HG02571 (cell line): ENCODE measurements at regions not wholly inside any gene's neighbourhood (a gene's known extent, or its start where the extent isn't known, plus 50 kb on each side); places are given as distances from the start of the nearest gene placed in this dataset.
"Not testable (repeated sequence)": the region's sequence is repeated elsewhere in the genome, so short reads cannot be mapped to it uniquely, and the experiment has no call there.

ENCODE experiments used
- ATAC-seq: cut with Tn5 transposase; IDR thresholded peaks from one replicate; pipeline ENCODE4 v1.9.1; 2021; ENCODE audit warnings: mild to moderate bottlenecking, moderate library complexity; ENCODE audit not compliant: unreplicated experiment

DNA sequence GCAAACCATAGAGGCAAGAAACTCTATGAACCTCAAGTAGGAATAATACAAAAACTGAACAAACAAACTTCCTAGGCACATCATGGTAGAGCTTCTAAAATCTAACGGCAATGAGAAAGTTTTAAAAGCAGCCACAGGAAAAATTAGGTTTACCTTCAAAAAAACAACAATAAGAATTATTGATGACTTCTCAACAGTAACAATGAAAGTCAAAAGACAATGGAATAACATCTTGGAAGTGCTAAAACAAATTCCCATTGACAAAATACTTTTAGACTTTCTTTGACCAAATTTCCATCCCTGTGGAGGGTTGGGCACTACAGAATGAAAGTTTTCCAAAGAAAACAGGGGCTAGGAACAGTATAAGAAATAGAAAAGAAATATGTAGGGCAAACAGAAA, 222.9 kb upstream of the ERCC4 start:
- no peak for ATAC-seq

DNA sequence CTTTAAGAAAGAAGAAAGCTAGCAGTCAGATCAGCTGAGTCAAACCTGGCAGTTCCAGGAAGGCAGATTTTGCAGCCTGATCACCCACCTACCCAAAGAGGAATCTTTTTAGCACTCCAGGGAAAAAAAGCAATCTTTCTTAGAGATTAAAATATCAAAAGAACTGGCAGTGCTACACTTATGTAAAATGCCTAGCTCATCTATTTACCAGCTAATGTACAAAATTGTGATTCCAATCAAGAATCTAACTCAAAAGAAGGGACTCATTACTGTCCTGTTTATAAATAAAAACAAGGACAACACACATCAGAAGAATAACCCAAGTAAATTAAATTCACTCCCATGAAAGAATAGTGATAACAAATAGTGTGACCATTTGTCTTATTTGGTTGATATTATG, 222.4 kb upstream of the ERCC4 start:
- no peak for ATAC-seq

DNA sequence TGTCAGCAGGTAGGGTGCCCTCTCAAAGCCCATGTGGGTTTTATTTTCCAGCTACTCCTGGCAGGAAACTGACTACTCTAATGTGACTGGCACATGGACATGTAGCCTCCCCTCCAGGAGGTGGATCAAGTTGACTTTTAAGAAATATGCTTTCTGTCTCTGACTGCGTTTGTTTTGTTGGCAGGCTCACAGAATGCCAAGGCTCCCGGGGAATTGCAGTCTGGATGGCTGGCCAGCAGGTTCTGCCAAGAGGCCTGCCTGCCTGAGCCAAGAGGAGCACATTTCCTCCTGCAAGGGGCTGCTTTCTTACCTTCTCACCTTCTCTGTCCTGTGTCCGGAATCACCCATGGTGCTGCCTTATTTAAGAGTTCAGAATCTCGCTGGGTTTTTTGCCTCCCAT, 217.3 kb upstream of the ERCC4 start:
- no peak for ATAC-seq

DNA sequence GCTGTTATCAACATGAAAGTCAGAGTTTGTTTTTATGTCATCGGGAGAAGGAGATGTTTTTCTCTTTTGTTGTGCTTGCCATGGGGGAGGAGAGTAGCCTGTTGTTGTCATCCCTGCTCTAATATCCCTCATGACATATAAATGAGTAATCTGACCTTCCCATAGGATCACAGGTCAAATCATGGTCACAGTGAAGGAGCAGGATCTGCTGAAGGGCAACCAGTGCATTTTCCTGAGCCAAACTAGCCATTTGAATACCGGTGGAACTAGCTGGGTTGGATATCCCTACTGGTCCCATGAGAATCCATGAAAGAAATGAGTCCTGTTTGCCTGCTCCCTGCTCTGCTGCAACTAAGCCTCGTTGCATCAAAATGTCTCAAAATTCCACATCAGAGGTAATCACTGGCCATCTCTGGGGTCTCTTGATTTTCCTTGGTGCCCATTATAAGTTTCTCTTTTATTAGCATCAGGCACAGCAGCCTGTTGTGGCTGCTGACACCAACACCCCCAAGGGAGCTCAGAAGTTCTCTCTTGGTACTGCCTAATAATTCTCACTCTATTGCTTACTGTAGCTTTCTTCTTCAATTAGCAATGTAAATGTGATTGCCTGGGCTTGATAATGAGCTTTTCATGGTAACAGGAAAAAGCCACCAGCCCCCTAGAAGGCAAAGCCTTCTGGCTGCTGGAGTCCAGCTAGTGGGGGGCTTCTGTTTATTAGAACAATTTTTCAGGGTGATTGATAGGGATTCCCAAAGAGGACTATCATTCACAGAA, 211.4 kb upstream of the ERCC4 start:
- no peak for ATAC-seq

DNA sequence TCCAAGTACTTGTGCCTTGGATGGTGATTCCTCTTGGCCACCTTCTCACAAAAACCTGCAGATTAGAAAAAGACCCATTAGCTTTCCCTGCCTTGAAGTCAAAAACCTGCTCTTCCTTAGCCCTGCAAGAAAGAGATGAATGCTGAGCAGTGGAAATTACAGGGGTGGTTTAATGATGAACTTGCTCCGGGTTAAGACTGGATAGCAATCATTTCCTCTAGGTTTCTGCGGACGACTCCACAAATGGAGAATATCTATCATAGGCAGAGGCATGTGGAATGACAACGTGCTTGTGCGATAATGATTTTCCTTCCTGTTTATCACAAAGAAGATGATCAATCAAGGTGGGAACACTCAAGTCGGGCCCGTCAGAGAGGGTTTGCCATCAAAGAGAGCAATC, 201.2 kb upstream of the ERCC4 start:
- ATAC-seq = no peak

- no peak for ATAC-seq
Observed at GRCh38 chr16:13727943-13728342, 192.0 kb upstream of the ERCC4 start.

DNA sequence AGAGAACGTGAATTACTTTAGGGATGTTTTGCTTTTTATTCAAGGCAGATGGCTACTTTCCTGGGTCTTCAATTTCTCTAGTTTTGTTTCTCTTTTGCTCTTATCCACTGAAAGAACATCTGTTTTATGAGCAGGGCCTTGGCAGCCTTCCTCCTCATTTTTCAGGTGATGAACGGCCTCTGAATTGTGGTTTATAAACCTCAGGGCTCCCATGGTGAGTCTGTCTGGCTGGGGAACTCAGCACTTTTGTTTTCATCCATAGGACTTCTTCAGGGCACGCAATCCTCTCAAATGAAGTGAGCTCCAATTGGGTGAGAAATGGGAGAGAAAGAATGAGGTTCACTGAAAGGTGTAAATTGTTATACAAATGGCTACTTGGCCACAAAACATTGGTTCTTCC, 186.4 kb upstream of the ERCC4 start:
- no peak for ATAC-seq

DNA sequence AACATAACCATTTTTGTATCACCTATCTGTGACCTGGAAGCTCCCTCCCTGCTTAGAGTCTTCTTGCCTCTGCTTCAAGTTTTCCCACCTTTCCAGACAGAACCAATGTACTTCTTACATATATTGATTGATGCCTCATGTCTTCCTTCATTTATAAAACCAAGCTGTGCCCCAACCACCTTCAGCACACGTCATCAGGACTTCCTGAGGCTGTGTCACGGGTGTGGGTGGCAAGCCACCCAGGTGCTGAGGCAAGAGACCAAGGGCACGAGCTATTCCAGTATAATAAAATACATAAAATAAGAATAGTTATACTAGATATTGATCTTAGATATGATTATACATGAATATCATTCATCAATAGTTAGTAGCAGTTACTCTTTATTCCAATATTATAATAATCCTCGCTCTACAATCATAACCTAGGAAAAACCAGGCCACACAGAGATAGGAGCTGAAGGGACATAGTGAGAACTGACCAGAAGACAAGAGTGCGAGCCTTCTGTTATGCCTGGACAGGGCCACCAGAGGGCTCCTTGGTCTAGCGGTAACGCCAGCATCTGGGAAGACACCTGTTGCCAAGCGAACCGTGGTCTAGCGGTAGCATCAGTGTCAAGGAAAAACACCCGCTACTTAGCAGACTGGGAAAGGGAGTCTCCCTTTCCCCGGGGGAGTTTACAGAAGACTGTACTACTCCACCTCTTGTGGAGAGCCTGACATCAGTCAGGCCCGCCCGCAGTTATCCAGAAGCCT, 180.2 kb upstream of the ERCC4 start:
- ATAC-seq = not testable (repeated sequence)

- ATAC-seq = no peak
Observed at GRCh38 chr16:13742928-13743327, 177.0 kb upstream of the ERCC4 start.

- ATAC-seq = no peak
Observed at GRCh38 chr16:13743571-13743970, 176.4 kb upstream of the ERCC4 start.

DNA sequence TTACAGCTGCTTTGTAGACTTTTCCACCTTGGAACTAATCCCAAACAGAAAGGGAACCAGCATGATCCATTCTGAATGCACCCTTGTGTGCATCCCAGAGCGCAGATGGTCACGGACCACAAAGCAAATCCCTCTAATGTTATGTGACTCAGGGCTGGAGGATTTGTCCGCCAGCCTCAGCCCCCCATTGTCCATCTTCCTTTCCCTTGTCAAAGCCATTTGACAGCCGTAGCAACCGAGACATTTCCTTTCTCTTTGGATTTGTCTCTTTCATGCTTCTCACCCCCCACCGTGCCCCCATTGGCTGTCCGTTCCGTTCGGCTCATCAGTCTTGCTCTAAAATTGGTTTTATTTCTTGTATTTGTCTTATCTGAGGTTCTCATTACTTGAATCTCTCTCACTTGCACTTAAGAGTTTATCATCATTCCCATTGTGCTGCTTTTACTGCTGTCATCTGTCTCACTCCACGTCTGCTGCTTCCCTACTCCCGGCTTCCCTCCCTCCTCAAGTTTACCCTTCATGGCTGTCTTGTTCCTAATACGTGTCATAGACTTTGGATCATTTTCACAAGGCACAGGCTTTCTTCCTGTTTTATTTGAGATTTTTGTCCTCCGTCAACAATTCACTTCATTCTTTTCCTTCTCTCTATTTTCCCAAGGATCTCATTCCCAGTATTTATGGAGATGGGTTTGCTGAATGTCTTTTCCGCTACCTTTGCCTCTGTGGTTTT, 163.4 kb upstream of the ERCC4 start:
- ATAC-seq = no peak

GRCh38 chr16:13766334-13766733, 153.6 kb upstream of the ERCC4 start:
- ATAC-seq = no peak

DNA sequence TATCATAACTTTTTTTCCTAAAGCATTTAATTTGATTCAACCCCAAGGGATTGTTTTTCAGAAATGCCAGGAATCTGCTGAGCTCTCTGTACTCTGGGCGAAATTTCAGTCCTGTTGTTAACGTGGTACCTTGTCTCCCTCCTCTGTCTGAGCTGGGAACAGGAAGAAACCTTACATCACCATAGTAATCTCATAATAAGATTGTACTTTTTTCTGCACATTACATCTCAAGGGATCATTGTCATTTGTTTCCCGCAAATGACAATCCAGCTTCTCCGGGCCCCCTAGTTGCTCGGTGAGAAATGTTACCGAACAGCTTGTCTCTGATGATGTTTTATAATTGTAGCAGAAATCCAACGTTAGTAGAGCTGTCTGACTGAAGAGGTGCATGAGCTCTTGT, 152.7 kb upstream of the ERCC4 start:
- no peak for ATAC-seq

- no peak for ATAC-seq
Observed at GRCh38 chr16:13768471-13768870, 151.5 kb upstream of the ERCC4 start.

GRCh38 chr16:13770436-13770835, 149.5 kb upstream of the ERCC4 start:
- no peak for ATAC-seq

DNA sequence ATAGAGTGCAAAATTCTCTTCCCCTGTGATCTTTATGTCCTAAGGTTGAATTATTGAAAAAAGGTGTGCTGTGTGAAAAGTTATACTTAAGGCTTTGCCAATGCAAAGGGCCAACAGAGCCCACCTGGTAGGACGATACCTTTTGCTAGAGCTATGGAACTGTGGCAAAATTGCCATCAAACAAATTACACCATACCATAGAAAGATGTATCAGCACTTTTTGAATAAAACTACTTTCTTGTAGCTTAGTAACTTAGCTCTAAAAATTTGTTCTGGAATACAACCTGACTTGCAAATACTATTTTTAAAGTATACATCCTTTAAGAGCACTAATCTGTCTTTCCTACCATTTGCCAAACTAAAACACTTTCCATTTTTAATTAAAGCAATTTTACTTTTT, 147.2 kb upstream of the ERCC4 start:
- no peak for ATAC-seq

- no peak for ATAC-seq
Observed at GRCh38 chr16:13779676-13780075, 140.3 kb upstream of the ERCC4 start.

GRCh38 chr16:13780406-13781168, 139.4 kb upstream of the ERCC4 start:
- ATAC-seq = no peak

DNA sequence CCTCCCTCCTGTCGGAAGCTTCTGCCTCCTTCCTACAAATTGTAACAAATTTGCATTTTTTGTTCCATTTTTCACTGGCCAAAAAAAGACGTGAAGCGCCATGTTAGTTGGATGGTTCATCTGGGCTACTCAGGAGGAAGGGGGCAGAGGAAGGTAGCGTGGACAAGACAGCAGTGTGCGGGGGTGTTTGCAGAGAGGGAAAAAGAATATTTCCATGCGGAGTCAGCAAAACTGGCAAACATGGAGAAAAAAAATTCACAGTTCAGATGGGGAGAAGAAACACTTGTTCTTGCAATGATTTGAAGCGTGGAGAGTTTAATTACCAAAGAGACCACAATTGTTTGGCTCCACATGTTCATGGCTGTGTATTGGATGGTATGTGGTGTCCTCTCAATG, 138.8 kb upstream of the ERCC4 start:
- ATAC-seq = no peak

GRCh38 chr16:13781575-13782338, 138.2 kb upstream of the ERCC4 start:
- ATAC-seq = no peak
